ES-I3 (cell line): ENCODE measurements at regions not wholly inside any gene's neighbourhood (a gene's known extent, or its start where the extent isn't known, plus 50 kb on each side); places are given as distances from the start of the nearest gene placed in this dataset.
A peak's percentile ranks its signal among the peaks of the same experiment; 100 is the strongest.
"Not testable (repeated sequence)": the region's sequence is repeated elsewhere in the genome, so short reads cannot be mapped to it uniquely, and the experiment has no call there.

Source experiments
- H3K36me3 ChIP-seq: 2 replicates; pipeline ENCODE4 v1.6.1; 2013; ENCODE audit warnings: mild to moderate bottlenecking, low read length, control low read depth, moderate library complexity; ENCODE audit not compliant: insufficient read depth
- H3K4me1 ChIP-seq: 2 replicates; pipeline ENCODE4 v1.6.1; 2013; ENCODE audit warnings: mild to moderate bottlenecking, control low read depth, low read length; ENCODE audit not compliant: insufficient read depth
- H3K9ac ChIP-seq: 2 replicates; pipeline ENCODE4 v1.6.1; 2013; ENCODE audit warnings: low read depth, mild to moderate bottlenecking, low read length, moderate library complexity
- H3K9me3 ChIP-seq: 2 replicates; pipeline ENCODE4 v1.6.1; 2013; ENCODE audit warnings: mild to moderate bottlenecking, low read length, moderate library complexity; ENCODE audit not compliant: control insufficient read depth, insufficient read depth

DNA sequence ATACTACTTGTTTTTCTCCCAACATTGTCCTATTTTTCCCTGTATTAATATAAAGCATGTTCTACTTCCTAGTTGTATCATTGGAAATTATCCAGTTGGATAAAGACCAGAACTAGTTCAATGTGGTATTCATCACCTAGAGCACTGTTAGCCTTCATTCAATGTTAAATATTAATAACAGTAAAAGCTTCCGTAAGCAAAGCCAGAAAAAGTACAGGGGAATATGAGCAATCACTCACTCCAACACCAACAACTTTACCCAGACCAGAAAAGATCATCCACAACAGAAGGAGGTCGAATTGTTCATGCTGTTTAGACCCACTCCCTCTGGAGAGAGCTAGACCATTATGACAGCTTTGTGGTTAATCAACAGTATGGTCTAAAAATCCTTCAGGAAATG, 728.4 kb downstream of the MAT2B start:
- H3K4me1 ChIP-seq, result no peaks in the 10 kb centered on the region
- H3K36me3 ChIP-seq, result no peaks in the 10 kb centered on the region
- H3K9ac ChIP-seq, result no peak overlapping the region
- H3K9me3 ChIP-seq, result no peaks in the 10 kb centered on the region

DNA sequence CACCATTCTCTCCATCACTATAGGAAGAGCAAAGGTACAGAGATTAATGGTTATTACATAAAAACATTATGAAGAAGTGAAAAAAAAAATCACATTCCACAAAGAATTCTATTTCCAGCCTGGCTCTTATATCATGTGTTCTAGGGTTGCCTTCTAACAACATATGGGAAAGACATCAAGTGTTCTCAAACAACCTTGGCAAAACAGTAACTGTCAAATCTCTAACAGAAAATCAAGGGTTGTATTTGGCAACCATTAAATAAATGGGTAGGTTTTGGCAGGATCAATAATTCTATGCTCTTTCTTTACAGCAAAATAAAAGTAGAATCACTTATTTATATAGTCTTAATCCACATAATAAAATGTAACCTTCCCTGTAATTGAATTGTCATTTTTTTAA, 728.9 kb downstream of the MAT2B start:
- Histone ChIP-seq H3K4me1 (no peaks in the 10 kb centered on the region), H3K9ac (no peak overlapping the region), H3K36me3 (no peaks in the 10 kb centered on the region), H3K9me3 (no peaks in the 10 kb centered on the region)

DNA sequence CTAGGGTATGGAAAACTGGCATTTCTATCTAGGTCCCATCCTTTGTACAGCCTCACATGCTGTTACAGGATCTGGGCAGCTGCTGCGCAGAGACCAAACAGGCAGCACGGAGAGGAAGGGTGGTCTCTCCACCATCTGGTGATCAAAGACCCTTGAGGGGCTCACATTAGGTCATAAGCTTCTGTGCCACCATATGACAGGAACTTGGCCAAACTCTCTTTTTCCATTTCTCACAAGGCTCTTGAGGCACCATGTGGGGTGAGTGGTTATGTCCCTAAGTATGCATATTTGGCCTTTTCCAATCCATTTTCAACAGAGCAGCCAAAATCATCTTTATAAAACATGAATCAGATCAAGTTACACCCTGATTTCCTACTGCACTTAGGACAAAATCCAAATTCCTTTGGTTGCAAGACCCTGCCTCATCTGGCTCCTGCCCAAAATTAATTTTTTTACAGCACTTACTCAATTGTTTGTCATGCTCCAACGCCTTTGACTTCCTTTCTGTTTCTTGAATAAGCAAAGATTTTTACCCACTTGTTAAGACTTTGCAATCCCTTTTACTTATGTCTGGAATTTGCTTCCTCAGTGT, 730.0 kb downstream of the MAT2B start:
- Histone ChIP-seq H3K36me3 (no peaks in the 10 kb centered on the region), H3K9me3 (no peaks in the 10 kb centered on the region), H3K4me1 (no peaks in the 10 kb centered on the region), H3K9ac (no peak overlapping the region)

DNA sequence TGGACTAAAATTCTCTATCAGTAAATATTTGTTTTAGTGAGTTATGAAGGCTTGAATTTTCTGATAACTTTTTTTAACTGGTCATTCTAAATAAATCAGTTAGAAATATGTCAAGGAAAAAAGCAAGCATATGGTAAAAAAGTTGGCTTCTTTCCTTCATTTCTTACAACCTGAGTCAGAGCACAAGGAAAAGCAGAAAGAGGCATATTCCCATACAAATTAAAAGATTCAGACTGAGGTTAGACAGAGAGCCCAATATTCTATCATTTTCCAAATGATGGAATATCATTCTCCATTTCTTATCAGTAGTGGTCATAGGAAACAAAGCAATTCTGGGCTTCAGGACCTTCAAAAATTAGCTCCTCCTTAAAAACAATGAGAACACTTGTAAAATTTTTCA, 732.1 kb downstream of the MAT2B start:
- Histone ChIP-seq H3K4me1 (no peaks in the 10 kb centered on the region), H3K36me3 (no peaks in the 10 kb centered on the region), H3K9me3 (no peaks in the 10 kb centered on the region), H3K9ac (no peak overlapping the region)

DNA sequence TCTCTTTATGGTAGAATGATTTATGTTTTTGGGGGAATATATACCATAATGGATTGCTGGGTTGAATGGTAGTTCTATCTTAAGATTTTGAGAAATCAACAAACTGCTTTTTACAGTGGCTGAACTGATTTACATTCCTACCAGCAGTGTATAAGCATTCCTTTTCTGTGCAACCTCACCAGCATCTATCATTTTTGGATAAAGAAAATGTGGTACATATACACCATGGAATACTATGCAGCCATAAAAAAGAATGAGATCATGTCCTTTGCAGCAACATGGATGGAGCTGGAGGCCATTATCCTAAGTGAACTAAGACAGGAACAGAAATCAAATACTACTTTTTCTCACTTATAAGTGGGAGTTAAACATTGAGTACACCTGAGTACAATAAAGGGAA, 746.4 kb downstream of the MAT2B start:
- H3K4me1 ChIP-seq, H3K36me3 ChIP-seq, H3K9me3 ChIP-seq, H3K9ac ChIP-seq: not testable (repeated sequence)

DNA sequence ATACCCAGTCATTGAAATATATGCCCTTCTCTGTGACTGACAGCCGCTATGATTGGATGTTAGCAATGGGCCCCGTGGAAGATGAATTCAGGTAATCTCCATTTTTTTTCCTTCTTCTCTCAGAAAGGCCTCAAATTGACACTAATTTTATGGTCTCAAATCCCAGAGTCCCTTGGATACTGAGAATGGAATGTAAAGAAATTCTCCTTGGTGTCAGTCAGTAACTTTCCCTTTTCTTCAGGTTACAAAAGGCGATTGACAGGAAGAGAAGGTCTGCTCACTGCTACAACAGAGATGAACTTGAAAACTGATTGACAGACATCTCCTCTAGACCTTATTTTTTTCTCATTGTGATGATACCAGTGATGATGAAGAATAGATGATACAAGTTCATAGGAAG, 748.3 kb downstream of the MAT2B start:
- Histone ChIP-seq H3K9ac (no peak overlapping the region), H3K36me3 (no peaks in the 10 kb centered on the region), H3K9me3 (no peaks in the 10 kb centered on the region), H3K4me1 (peaks cover 10% of the 10 kb centered on the region; the same call in 1 of the 2 replicates)

DNA sequence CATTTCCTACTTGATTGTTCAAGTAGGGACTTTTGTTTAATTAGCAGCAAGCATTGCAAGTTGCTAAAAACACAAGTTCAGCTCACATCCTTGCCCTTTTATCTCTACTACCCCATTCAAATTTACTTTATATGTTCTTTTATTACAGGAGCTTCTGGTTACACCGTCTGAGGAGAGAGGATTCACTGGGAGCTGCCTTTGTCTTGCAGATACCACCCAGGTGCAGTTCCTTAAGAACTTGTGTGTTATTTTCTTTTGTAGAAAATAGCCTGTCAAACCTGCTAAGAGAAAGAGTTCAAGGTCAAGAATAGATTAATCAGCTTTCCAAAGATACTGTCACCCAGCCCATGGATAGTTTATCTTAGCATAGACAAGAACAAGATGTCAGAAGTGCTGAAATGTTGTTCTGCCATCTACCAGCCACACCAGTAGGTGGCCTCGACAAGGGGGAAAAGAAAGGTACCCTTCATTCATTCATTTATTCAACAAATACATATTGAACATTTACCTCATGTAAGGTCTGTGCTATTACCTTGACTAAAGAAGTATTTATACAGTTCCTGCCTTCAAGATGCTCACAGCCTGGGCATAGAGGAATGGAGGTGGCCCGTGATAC, 750.3 kb downstream of the MAT2B start:
- no peak overlapping the region for H3K9ac ChIP-seq
- no peaks in the 10 kb centered on the region for H3K9me3 ChIP-seq
- peaks cover 10% of the 10 kb centered on the region; the same call in 1 of the 2 replicates for H3K4me1 ChIP-seq
- H3K36me3 ChIP-seq, result no peaks in the 10 kb centered on the region

DNA sequence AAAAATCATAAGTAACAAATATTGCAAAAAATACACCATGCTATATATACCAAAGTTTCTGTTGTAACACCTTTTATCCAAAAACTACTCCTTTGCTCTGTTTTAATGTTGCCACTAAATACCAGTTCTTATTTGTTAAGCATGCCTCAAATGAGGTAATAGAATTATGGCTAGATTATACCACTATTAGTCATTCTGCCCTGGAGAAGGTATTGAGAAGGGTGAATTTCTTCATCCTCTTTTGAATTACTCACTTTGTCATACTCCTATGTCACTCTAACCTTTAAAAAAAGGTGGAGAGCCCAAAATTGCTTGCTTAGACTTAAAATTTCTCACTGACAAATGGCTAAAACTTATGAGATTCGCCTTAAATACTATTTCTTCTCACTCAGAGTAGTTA, 750.9 kb downstream of the MAT2B start:
- Histone ChIP-seq H3K4me1 (peaks cover 10% of the 10 kb centered on the region; the same call in 1 of the 2 replicates), H3K9me3 (no peaks in the 10 kb centered on the region), H3K36me3 (no peaks in the 10 kb centered on the region), H3K9ac (no peak overlapping the region)

DNA sequence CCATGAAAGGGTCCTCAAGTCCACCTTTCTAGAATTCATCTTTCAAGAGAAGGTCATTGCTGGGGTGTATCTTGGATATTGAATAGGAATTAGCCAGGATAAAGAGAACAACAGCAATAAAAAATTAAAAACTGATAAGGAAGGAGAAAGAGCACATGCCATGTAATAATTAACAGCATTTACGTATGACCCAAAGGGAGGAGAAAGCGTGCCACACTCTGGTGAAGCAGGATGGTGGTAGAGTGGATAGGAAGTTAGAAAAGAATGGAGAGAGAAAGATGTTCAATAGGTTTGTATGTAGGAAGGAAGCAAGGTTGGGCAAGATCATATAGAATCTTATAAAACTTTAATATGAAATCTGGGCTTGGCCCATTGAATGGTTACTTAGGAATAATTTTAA, 751.5 kb downstream of the MAT2B start:
- Histone ChIP-seq H3K9me3 (no peaks in the 10 kb centered on the region), H3K9ac (no peak overlapping the region), H3K4me1 (peaks cover 10% of the 10 kb centered on the region; the same call in 1 of the 2 replicates), H3K36me3 (no peaks in the 10 kb centered on the region)

DNA sequence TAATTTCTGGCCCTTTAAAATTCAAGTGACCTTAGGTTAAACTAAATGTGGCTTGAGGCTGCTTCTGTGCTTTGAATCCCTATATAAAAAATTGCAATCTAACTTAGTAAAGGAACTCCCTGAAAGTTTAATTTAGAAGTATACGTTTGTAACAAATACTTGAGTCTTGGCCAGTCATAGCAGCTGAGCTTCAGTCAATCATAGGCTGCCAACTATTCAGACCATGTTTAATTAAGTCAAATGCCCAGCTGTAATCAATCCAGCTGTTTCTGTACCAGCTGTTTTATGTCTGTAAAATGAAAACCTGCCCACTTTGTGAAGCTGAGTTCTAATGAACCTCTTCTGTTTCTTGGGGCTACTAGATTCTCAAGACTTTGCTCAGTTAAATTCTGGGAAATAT, 760.1 kb downstream of the MAT2B start:
- H3K9me3 ChIP-seq, result no peaks in the 10 kb centered on the region
- H3K9ac ChIP-seq, result no peak overlapping the region
- no peaks in the 10 kb centered on the region for H3K4me1 ChIP-seq
- no peaks in the 10 kb centered on the region for H3K36me3 ChIP-seq

DNA sequence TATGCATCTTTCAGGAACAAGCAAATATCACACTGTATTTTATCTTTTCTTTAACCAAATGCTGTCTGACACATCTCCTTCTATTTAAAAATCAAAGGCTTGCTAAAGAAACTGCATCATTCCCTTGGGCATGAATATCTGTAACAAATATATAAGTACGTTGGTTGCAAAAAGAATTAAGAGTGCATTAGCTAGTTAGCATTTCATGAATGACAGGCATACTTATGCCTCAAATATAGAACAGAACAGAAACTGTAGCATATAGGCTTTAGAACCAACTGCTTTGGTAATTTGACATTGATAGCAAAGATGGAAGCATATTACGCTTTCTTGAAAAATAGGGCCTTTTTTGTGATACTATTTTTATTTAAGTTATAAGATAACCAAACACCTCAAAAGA, 761.2 kb downstream of the MAT2B start:
- H3K9me3 ChIP-seq, result no peaks in the 10 kb centered on the region
- no peaks in the 10 kb centered on the region for H3K36me3 ChIP-seq
- H3K4me1 ChIP-seq, result no peaks in the 10 kb centered on the region
- no peak overlapping the region for H3K9ac ChIP-seq

DNA sequence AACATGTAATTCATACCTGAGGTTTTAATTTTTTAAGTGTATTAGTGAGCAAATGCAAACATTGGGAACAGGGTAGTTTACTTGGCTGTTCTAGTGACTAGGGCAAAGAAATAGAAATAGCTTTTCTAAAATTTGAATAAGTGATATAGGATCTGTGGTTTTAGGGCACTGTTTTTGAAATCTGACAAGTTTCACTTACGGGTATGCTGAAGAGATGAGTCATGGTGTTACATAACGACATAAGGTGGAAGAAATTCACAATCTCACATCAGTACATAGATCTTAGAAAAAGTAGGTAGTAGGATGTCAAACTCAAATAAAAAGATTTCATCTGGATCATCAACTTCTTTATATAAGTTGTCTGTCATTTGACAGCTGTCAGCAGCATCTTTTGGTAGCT, 772.3 kb downstream of the MAT2B start:
- H3K9ac ChIP-seq, result no peak overlapping the region

DNA sequence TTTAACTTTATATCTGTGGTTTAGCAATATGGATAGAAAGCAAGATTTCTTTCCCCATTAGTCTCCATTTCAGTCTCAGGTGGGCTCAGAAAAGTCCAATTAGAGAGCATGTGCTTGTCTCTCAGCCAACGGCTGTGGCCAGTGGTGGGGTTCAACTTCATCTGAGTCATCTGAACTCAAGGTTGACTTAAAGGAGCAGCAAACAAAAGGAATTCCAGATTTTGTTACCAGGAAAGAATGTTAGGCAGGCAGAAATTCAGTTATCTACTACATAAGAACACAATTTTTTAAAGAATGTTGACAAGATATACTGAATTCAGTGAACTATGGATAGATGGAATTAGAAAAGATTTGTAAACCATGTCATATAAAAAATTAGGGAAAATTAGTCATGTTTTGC, 784.1 kb downstream of the MAT2B start:
- Histone ChIP-seq H3K4me1 (no peaks in the 10 kb centered on the region), H3K9ac (no peak overlapping the region), H3K36me3 (no peaks in the 10 kb centered on the region), H3K9me3 (no peaks in the 10 kb centered on the region)

More for the DNA sequence above, 772.3 kb downstream of the MAT2B start:
- Histone ChIP-seq H3K4me1 (no peaks in the 10 kb centered on the region), H3K36me3 (no peaks in the 10 kb centered on the region), H3K9me3 (no peaks in the 10 kb centered on the region)

DNA sequence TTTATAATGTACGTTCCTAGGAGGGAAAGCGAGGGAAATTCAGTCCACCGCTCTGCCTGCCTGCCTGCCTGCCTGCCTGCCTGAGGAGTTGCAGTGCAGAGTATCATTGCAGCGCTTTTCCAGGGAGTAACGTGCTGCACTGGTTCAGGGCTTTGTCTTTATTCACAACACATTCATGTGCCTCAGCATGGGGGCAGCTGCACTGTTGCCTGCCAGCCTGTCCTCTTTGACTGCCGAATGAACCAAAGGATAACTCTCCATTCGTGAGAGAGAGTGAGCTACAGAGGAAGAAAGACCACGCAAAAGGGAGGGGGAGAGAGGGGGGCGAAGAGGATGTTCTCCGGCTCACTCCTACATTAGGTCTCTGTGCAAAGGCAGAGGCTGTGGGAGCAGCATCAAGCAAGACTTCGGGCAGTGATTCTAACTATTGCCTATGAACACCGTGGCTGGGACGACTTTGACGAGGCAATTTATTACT, 791.2 kb downstream of the MAT2B start:
- Histone ChIP-seq H3K9me3 (no peaks in the 10 kb centered on the region), H3K9ac (peak overlapping the region; percentile 55; the same call in 1 of the 2 replicates), H3K4me1 (no peaks in the 10 kb centered on the region; the same call in 1 of the 2 replicates), H3K36me3 (no peaks in the 10 kb centered on the region)

DNA sequence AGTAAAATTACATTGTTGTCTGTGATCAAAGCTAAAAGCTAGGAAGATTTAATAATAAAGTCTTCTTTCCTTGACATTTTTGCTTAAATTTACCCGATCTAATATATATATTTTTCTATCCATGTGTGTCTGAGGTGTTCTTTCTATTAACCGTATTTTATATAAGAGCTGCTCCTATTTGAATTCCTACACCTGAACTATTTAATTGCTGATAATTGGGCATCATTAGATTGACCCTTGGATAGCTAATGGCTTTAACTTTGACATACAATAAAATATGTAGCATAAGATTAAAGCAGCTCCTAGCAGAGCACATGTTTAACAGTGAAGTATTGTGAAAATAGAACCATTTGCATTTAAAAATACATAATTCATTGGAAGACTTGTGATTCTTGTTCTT, 792.7 kb downstream of the MAT2B start:
- no peak overlapping the region for H3K9ac ChIP-seq
- H3K36me3 ChIP-seq, result no peaks in the 10 kb centered on the region
- H3K9me3 ChIP-seq, result no peaks in the 10 kb centered on the region
- no peaks in the 10 kb centered on the region; the same call in 1 of the 2 replicates for H3K4me1 ChIP-seq
